Activated effector memory CD4-positive, alpha-beta T cell treated with Interleukin-2 at 50 U/mL for 16 hours (primary cell): ENCODE measurements at regions not wholly inside any gene's neighbourhood (a gene's known extent, or its start where the extent isn't known, plus 50 kb on each side); places are given as distances from the start of the nearest gene placed in this dataset.
A peak's percentile ranks its signal among the peaks of the same experiment; 100 is the strongest.
"Not testable (repeated sequence)": the region's sequence is repeated elsewhere in the genome, so short reads cannot be mapped to it uniquely, and the experiment has no call there.

Experiments used
- DNase-seq: peaks from one replicate; pipeline ENCODE4 v3.0.0-alpha.2; 2020

DNA sequence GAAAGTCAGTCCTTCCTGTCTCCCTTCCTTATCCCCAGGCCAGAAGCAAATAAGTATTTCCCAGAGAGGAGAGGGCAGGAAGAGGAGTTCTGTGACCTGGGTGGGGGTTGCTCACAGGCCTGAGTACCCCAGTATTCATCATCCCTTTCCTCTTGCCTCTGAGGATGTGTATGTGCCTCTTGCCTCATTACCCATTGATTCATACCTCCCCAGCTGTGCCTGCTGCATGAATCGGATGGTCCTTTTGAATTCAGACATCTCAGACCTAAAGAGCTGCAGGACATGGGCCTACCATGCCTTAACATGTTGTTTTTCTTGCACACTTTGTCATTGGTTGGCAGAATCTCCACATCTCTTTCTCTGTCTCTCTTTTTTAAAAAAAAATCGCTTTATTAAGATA is 112.8 kb upstream of the SHB start:
- no peak for DNase-seq

DNA sequence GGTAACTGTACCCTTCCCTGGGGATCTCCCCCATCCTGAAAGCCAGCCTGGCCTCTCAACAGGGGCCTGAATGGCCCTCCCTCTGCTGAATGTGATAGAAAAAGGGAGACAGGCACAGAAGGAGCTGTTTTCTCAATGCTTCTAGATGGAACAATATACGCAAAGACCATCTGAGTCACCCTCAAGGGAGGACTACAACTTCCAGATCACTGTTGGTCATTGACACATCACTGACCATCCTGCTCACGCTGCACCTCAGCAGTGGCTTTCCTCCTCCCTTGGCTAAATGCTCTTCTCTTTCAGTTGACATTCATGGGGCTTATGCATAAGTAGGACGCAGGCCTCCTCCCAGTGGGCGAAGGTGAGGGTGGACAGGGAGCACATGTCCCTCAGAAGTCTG is 112.2 kb upstream of the SHB start:
- no peak for DNase-seq

GRCh38 chr9:38180656-38181055 is 111.6 kb upstream of the SHB start:
- no peak for DNase-seq

GRCh38 chr9:38179965-38180364 is 110.9 kb upstream of the SHB start:
- no peak for DNase-seq

GRCh38 chr9:38178237-38178636 is 109.2 kb upstream of the SHB start:
- no peak for DNase-seq

DNA sequence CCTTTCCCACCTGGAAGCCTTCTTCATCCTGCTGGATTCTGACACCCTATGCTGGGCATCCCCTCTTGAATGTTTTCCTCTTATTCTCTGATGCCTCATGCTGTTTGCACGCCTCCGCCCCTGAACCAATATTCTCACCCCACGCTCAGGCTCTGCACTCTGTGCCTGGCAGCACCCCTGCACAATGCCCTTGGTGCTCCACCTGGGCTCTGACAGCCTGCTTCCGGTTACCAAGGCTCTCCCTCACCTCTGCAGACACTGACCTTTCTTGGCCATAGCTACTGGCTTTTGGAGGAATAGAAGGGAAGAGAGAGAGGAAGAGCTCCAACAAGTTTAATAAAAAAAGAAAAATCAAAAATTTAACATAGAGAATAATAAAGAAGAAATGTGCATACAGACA is 108.7 kb upstream of the SHB start:
- DNase-seq: no peak

- DNase-seq: no peak
Measured at GRCh38 chr9:38176251-38176650, 107.2 kb upstream of the SHB start.

DNA sequence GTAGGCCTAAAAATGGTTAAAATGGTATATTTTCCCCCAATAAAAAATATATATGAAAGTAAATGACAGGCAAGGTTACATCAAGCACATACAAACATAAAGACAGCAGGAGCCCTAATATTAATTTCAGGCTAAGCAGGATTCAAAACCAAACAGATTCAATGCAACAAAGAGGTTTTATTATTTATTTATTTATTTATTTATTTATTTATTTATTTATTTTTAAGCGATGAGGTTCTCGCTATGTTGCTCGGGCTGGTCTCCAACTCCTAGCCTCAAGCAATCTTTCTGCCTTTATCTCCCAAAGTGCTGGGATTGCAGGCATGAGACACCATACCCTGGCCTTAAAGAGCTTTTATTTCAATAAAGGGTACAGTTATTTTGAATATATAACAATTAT is 106.4 kb upstream of the SHB start:
- no peak for DNase-seq

- no peak for DNase-seq
Measured at GRCh38 chr9:38172586-38172985, 103.6 kb upstream of the SHB start.

- no peak for DNase-seq
Measured at GRCh38 chr9:38171926-38172325, 102.9 kb upstream of the SHB start.

DNA sequence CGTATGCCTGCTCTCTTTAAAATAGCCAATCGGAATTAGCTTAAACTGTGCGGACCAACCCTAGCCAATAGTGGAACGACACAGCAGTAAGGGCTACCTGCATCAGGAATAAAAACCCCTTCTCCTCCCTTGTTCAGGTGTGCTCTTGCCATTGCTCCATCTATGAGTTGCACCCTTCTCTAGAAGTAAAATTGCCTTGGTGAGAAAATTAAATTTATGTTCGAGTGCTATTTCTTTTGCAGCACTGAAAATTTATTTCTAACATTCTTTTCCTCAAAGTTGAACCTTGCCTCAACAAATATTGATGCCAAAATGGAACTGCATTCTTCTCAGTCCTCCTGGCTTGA is 102.5 kb upstream of the SHB start:
- no peak for DNase-seq

DNA sequence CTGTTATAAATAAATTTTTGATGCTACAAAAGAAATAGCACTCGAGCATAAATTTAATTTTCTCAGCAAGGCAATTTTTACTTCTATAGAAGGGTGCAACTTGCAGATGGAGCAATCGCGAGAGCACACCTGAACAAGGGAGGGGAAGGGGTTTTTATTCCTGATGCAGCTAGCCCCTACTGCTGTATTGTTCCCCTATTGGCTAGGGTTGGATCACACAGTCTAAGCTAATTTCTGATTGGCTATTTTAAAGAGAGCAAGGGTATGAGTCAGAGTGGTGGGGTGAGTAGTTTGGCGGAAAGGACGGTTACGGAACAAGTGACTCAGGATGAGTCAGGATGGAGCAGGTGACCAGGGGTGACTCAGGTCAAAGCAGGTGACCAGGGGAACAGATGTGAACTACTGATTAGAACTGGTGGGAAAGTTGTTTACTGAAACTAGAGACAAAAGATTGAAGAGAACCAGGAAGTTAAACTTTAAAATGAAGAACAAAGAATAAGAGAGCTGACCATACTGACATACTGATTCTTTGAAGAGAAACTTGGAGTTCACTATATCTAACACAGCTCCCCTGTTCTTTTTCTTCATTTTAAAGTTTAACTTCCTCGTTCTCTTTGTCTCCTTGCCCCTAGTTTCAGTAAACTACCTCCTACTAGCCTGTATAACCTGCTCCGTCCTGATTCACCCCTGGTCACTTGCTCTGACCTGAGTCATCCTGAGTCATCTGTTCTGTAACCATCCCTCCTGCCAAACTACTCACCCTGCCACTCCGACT is 101.9 kb upstream of the SHB start:
- DNase-seq: not testable (repeated sequence)

- DNase-seq: not testable (repeated sequence)
Measured at GRCh38 chr9:38170155-38170554, 101.1 kb upstream of the SHB start.

- no peak for DNase-seq
Measured at GRCh38 chr9:38166501-38166900, 97.5 kb upstream of the SHB start.

GRCh38 chr9:38164659-38165221 is 95.7 kb upstream of the SHB start:
- no peak for DNase-seq

GRCh38 chr9:38163518-38163917 is 94.5 kb upstream of the SHB start:
- DNase-seq: no peak

DNA sequence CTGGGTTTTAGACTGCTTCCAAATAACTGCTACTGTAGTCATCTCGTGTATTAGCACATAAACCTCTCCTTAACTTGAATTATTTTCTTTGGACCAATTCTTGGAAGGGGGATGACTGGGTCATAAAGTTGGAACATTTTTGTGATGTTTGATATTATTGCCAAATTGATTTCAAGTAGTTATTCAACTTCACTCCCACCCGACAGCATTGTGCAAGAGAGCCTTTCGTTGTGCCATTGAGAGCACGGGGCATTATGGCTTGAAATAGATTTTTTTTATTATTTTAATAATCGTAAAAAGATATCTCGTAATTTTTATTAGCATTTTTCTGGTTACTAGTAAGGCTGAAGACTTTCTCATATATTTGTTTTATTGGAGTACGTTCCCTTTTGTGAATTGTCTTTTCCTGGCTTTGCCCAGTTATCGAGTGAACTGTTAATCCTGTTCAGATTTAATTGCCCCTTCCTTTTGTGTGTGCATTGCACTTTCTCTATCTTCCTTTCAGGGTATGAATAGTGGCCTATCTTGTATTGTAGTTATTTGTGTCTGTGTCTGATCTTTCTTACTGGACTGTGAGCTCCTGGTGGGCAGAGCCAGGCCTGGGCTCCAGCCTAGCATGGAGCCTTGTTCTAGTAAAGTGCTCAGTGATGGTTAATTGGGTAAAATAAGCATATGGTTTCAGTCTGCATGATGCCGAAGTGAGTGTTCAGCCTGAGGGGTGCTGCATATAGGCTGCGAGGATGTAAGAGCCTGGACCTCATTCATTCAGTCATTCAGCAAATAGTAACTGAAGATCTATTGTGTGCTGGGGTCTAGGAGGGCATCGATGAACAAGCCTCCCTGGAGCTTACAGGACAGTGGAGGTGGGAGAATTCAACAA is 93.5 kb upstream of the SHB start:
- DNase-seq: no peak

GRCh38 chr9:38160613-38161215 is 91.7 kb upstream of the SHB start:
- peak; percentile 7 for DNase-seq

DNA sequence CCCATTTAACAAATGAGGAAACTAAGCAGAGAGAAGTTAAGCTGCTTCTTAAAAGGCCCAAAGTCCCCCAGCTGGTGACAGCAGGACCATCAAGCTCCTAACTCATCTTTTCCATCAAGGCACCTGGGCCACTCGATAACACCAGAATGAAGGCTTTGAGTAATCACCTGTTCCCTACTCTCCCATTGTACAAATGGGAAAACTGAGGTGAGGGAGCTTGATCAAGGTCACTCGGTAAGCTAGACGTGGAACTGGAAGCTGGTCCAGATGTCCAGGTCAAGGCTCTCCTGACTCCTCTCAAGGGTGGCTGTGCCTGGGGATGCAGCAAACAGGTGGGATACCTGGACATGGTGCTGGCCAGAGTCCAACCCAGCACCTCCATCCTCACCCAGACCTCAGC is 90.6 kb upstream of the SHB start:
- no peak for DNase-seq

- no peak for DNase-seq
Measured at GRCh38 chr9:38158628-38159027, 89.6 kb upstream of the SHB start.

GRCh38 chr9:38157711-38158110 is 88.7 kb upstream of the SHB start:
- no peak for DNase-seq

- DNase-seq: no peak
Measured at GRCh38 chr9:38154501-38155421, 85.7 kb upstream of the SHB start.

- no peak for DNase-seq
Measured at GRCh38 chr9:38153910-38154291, 84.9 kb upstream of the SHB start.
